Fibroblast of lung (primary cell): ENCODE measurements at regions not wholly inside any gene's neighbourhood (a gene's known extent, or its start where the extent isn't known, plus 50 kb on each side); places are given as distances from the start of the nearest gene placed in this dataset.

Source experiments
- CTCF ChIP-seq, 2 donors: IDR thresholded peaks in 1 of 2; conservative IDR thresholded peaks in 1 of 2; 1 replicate in 1 of 2; 2 replicates in 1 of 2; pipeline ENCODE4 v1.5.1; 2011 to 2012; ENCODE audit warnings: low read length in 2 of 2, control low read depth in 1 of 2, inconsistent platforms in 1 of 2, low read depth in 1 of 2, mild to moderate bottlenecking in 1 of 2
- EZH2 ChIP-seq: IDR thresholded peaks from 2 replicates; pipeline ENCODE4 v1.5.1; 2012; ENCODE audit warnings: low read length, control low read depth, mild to moderate bottlenecking; ENCODE audit errors: missing control alignments

DNA sequence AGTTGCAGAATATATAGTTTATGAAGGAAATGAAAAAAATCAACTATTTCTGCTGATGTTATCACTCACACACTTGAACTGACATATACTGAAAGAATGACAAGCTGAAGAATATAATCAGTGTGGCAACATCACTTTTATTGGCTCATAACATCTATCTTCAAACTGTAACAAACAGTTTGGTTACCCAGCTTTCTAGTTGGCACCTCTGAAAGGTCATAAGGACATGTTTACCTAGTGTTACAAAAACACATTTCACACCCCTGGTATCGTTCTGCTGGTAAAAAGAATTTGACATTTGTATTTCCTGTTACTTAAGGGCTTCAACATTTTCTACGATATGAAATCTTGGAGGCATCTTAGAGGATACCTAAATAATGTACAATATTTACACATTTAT lies 1267.0 kb upstream of the NCAM2 start:
- no peak for TF ChIP-seq CTCF (conservative IDR thresholded peaks at IDR 0.05 in 1 of 2, IDR thresholded peaks at IDR 0.05 in 1 of 2; ENCODE audit: low read depth in 1 of 2, low read length in 2 of 2)
- TF ChIP-seq EZH2, result no peak
